Retinal pigment epithelial cell (primary cell): ENCODE measurements at regions not wholly inside any gene's neighbourhood (a gene's known extent, or its start where the extent isn't known, plus 50 kb on each side); places are given as distances from the start of the nearest gene placed in this dataset.
"Not testable (repeated sequence)": the region's sequence is repeated elsewhere in the genome, so short reads cannot be mapped to it uniquely, and the experiment has no call there.

Source experiments
- DNase-seq: peaks from one replicate; pipeline ENCODE4 v3.0.0-alpha.2; 2010; ENCODE audit warnings: low read depth
- H3K4me3 ChIP-seq: 2 replicates; pipeline ENCODE4 v1.5.1; 2011; ENCODE audit warnings: mild to moderate bottlenecking, low read length, control low read depth, moderate library complexity
- TF ChIP-seq, protein P1 (sequence below): conservative IDR thresholded peaks from 2 replicates; pipeline ENCODE4 v1.5.1; 2011; ENCODE audit warnings: low read depth, low read length, control low read depth, inconsistent platforms

GRCh38 chr2:228527197-228527881, 345.9 kb upstream of the SPHKAP start:
- no peak overlapping the region for H3K4me3 ChIP-seq
- TF ChIP-seq, protein P1, sequence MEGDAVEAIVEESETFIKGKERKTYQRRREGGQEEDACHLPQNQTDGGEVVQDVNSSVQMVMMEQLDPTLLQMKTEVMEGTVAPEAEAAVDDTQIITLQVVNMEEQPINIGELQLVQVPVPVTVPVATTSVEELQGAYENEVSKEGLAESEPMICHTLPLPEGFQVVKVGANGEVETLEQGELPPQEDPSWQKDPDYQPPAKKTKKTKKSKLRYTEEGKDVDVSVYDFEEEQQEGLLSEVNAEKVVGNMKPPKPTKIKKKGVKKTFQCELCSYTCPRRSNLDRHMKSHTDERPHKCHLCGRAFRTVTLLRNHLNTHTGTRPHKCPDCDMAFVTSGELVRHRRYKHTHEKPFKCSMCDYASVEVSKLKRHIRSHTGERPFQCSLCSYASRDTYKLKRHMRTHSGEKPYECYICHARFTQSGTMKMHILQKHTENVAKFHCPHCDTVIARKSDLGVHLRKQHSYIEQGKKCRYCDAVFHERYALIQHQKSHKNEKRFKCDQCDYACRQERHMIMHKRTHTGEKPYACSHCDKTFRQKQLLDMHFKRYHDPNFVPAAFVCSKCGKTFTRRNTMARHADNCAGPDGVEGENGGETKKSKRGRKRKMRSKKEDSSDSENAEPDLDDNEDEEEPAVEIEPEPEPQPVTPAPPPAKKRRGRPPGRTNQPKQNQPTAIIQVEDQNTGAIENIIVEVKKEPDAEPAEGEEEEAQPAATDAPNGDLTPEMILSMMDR = no peak
- no peak for DNase-seq

DNA sequence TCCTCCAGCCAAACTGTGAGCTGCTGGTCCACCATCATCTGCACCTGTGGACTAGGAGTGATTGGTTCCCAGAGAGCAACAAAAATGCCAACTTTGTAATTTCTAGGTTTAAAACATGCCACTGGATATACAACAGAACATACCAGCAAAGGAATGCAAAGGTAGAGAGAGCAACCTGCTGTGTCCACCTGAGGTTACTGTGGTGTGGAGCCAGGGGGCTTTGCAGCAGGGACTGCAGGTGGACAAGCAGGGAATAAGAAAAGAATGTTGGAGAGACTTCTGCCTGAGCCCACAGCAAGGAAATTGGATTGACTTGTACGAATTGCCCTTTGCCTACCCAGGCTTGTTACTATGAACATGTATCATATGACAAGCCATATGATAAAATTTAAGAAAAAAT, 345.2 kb upstream of the SPHKAP start:
- no peak overlapping the region for H3K4me3 ChIP-seq
- TF ChIP-seq, protein P1 = no peak
- DNase-seq = no peak

DNA sequence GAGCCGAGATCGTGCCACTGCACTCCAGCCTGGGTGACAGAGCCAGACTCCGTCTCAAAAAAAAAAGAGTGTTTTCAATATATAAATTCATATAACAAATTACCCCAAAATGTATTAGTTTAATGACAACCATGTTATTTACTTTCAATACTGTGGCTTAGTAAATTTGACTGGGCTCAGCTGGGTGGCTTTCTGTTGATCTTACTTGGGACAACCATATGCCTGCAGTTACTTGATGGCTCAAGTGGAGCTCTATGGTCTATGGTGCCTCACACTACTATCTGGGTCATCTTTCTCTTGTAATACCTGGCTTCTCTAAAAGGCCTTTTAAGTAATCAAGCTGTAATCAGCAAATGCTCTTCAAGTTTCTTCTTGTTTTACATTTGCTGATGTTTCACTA, 341.5 kb upstream of the SPHKAP start:
- H3K4me3 ChIP-seq = no peak overlapping the region
- TF ChIP-seq, protein P1 = no peak
- no peak for DNase-seq

DNA sequence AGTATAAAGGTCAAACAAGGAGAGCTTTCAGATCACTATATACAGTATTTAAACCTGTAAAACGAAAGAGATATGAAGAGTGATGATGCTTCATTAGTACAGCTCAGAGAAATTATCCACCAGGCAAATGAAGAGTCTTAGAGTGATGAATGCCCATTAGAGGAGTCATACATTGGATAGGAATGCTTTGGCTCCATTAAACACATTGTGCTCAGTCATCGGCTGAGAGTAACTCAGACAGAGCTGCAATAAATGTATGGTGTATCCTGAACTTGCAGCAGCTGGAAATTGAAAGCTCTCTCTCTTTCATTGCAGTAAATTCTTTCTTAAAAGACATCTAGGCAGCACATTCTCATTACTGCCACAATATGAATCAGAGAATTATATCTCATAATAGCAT, 340.8 kb upstream of the SPHKAP start:
- DNase-seq = no peak
- H3K4me3 ChIP-seq = no peak overlapping the region
- TF ChIP-seq, protein P1 = no peak

DNA sequence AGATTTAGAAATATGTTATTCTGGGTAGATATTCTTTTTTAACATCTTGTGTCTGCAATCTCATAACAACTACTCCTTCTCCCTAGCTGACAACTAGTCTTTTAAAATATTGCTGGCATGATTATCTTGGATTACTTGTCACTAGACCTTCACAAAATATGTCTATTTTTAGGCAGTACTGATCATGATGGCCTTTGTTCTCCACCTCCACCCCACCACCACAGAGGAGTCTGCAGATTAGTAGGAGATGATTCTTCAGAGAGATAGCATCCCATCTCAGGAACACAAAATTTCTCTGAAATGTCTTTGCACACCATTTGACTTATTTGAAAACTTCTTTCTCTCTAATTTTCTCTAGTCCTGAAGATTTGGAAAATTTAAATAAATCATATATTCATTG, 338.1 kb upstream of the SPHKAP start:
- TF ChIP-seq, protein P1 = no peak
- H3K4me3 ChIP-seq = no peak overlapping the region
- no peak for DNase-seq

GRCh38 chr2:228516019-228516418, 334.5 kb upstream of the SPHKAP start:
- no peak for DNase-seq
- TF ChIP-seq, protein P1 = no peak
- H3K4me3 ChIP-seq = no peak overlapping the region

GRCh38 chr2:228513480-228513879, 332.0 kb upstream of the SPHKAP start:
- DNase-seq, H3K4me3 ChIP-seq: not testable (repeated sequence)
